ENCODE measurements at regions not wholly inside any gene's neighbourhood (a gene's known extent, or its start where the extent isn't known, plus 50 kb on each side); places are given as distances from the start of the nearest gene placed in this dataset.

- no peaks in the 10 kb centered on the region for H3K36me3 ChIP-seq (replicated peaks in 1 of 2; ENCODE audit: control insufficient read depth in 1 of 2, insufficient read depth in 2 of 2, low read length in 2 of 2)
- no TSS peak for BruUV-seq (replicated peaks)
- CTCF ChIA-PET (ENCODE audit: low intra/inter-chr PET ratio, low total read pairs) = no interaction called here
- DNase-seq (ENCODE audit: low spot score) = no peak
- H3K27me3 ChIP-seq (ENCODE audit: control insufficient read depth in 1 of 2, insufficient read depth in 2 of 2, low read length in 2 of 2) = no peaks in the 10 kb centered on the region; a peak in 2 of 5 replicates
- POLR2A ChIA-PET = interaction anchor here (0.8 kb wide), 1 partner anchor 15 kb away, joined by 3 read pairs; no protein-coding TSS in a partner anchor
- in situ Hi-C loops (cut with HindIII; ENCODE audit: extremely low pct_ligation_motif_present, low pct_unique_long_range_greater_than_20kb) = no loop called here
- H3K9me3 ChIP-seq (ENCODE audit: low read length) = no peaks in the 10 kb centered on the region
- ATAC-seq = no peak
- H4K20me1 ChIP-seq (ENCODE audit: insufficient read depth, low read length) = no peaks in the 10 kb centered on the region
- TF ChIP-seq PRPF4 (IDR thresholded peaks at IDR 0.05; ENCODE audit: low read depth, low read length, poor library complexity, severe bottlenecking) (no peak), PRMT3 (CRISPR knock-in tag; IDR thresholded peaks at IDR 0.05; ENCODE audit: borderline replicate concordance, low read depth) (no peak), ZNF737 (CRISPR knock-in tag; IDR thresholded peaks at IDR 0.05; ENCODE audit: borderline replicate concordance) (no peak), ZNF337 (CRISPR knock-in tag; IDR thresholded peaks at IDR 0.05; ENCODE audit: borderline replicate concordance, low read depth) (no peak), ATF7-NPFF (CRISPR knock-in tag; IDR thresholded peaks at IDR 0.05; ENCODE audit: low read depth) (no peak), PHF5A (CRISPR knock-in tag; IDR thresholded peaks at IDR 0.05; ENCODE audit: low read depth, unreplicated experiment) (no peak), HDAC1 (CRISPR knock-in tag; IDR thresholded peaks at IDR 0.05) (no peak), ZNF547 (CRISPR knock-in tag; IDR thresholded peaks at IDR 0.05) (no peak), POLR2AphosphoS2 (IDR thresholded peaks at IDR 0.05; ENCODE audit: low read depth, low read length) (no peak), MAFK (conservative IDR thresholded peaks at IDR 0.05 in 1 of 2, IDR thresholded peaks at IDR 0.05 in 1 of 2; ENCODE audit: low read length in 2 of 2) (no peak), RNF2 (conservative IDR thresholded peaks at IDR 0.05; ENCODE audit: low read depth) (no peak), GABPA (IDR thresholded peaks at IDR 0.05; ENCODE audit: low read depth, low read length) (no peak), GABPA (CRISPR knock-in tag; IDR thresholded peaks at IDR 0.05; ENCODE audit: low read depth) (no peak)
- TF ChIP-seq, protein P1, sequence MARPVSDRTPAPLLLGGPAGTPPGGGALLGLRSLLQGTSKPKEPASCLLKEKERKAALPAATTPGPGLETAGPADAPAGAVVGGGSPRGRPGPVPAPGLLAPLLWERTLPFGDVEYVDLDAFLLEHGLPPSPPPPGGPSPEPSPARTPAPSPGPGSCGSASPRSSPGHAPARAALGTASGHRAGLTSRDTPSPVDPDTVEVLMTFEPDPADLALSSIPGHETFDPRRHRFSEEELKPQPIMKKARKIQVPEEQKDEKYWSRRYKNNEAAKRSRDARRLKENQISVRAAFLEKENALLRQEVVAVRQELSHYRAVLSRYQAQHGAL (CRISPR knock-in tag; IDR thresholded peaks at IDR 0.05; ENCODE audit: not compliant biosample characterization) = no peak
- TF ChIP-seq, protein P2, sequence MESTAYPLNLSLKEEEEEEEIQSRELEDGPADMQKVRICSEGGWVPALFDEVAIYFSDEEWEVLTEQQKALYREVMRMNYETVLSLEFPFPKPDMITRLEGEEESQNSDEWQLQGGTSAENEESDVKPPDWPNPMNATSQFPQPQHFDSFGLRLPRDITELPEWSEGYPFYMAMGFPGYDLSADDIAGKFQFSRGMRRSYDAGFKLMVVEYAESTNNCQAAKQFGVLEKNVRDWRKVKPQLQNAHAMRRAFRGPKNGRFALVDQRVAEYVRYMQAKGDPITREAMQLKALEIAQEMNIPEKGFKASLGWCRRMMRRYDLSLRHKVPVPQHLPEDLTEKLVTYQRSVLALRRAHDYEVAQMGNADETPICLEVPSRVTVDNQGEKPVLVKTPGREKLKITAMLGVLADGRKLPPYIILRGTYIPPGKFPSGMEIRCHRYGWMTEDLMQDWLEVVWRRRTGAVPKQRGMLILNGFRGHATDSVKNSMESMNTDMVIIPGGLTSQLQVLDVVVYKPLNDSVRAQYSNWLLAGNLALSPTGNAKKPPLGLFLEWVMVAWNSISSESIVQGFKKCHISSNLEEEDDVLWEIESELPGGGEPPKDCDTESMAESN (CRISPR knock-in tag; conservative IDR thresholded peaks at IDR 0.05) = no peak
- TF ChIP-seq, protein P3, sequence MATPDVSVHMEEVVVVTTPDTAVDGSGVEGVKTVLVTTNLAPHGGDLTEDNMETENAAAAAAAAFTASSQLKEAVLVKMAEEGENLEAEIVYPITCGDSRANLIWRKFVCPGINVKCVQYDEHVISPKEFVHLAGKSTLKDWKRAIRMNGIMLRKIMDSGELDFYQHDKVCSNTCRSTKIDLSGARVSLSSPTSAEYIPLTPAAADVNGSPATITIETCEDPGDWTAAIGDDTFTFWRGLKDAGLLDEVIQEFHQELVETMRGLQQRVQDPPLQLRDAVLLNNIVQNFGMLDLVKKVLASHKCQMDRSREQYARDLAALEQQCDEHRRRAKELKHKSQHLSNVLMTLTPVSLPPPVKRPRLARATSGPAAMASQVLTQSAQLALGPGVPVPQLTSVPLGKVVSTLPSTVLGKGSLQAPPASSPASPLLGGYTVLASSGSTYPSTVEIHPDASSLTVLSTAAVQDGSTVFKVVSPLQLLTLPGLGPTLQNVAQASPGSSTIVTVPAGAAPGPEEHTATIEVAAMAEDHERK (CRISPR knock-in tag; IDR thresholded peaks at IDR 0.05; ENCODE audit: low read depth) = no peak
- TF ChIP-seq, protein P4, sequence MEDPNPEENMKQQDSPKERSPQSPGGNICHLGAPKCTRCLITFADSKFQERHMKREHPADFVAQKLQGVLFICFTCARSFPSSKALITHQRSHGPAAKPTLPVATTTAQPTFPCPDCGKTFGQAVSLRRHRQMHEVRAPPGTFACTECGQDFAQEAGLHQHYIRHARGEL (CRISPR knock-in tag; IDR thresholded peaks at IDR 0.05) = no peak
- H3K4me3 ChIP-seq (replicated peaks in 1 of 3; ENCODE audit: insufficient read depth in 1 of 3, low read depth in 2 of 3, low read length in 3 of 3) = no peak overlapping the region
- no peaks in the 10 kb centered on the region for H3K79me2 ChIP-seq (ENCODE audit: insufficient read depth, low read length)
- H2AFZ ChIP-seq (ENCODE audit: low read length) = no peak overlapping the region
- FAIRE-seq = no peak
- no peak overlapping the region for H3K27ac ChIP-seq (ENCODE audit: extremely low read length, insufficient read depth, low read length)
- intact Hi-C loops (cut with micrococcal nuclease; ENCODE audit: unreplicated experiment) = no loop called here
- 34% methylated on average over 5 of the region's 5 CpGs for WGBS (ENCODE audit: low lambda C conversion rate)
- H3K4me1 ChIP-seq (ENCODE audit: insufficient read depth, low read length) = peaks cover 19% of the 10 kb centered on the region
- H3K4me2 ChIP-seq (ENCODE audit: low read depth, low read length) = no peak overlapping the region
- no peak overlapping the region for H3K9ac ChIP-seq (ENCODE audit: insufficient read depth, low read depth, low read length)
Observed at GRCh38 chr10:29838539-29838938, 203.8 kb upstream of the SVIL start.
